ENCODE measurements at regions not wholly inside any gene's neighbourhood (a gene's known extent, or its start where the extent isn't known, plus 50 kb on each side); places are given as distances from the start of the nearest gene placed in this dataset.

GRCh38 chr16:59319871-59320270 is 585.8 kb upstream of the GOT2 start:
- no peak for TF ChIP-seq CTCF (IDR thresholded peaks at IDR 0.05)
- no peak for TF ChIP-seq POLR2AphosphoS5 (IDR thresholded peaks at IDR 0.05; ENCODE audit: low read depth, low read length)
- TF ChIP-seq TCF7L2 (IDR thresholded peaks at IDR 0.05; ENCODE audit: low read depth, low read length), result no peak

Data from Panc1 (cell line).